GM20000 (cell line): ENCODE measurements at regions not wholly inside any gene's neighbourhood (a gene's known extent, or its start where the extent isn't known, plus 50 kb on each side); places are given as distances from the start of the nearest gene placed in this dataset.

Source experiments
- DNase-seq: peaks from one replicate; pipeline ENCODE4 v3.0.0; 2012; ENCODE audit warnings: low spot score
- CTCF ChIP-seq: IDR thresholded peaks from 2 replicates; pipeline ENCODE4 v1.5.1; 2012; ENCODE audit warnings: mild to moderate bottlenecking, control low read depth; ENCODE audit errors: extremely low read depth, missing control alignments

DNA sequence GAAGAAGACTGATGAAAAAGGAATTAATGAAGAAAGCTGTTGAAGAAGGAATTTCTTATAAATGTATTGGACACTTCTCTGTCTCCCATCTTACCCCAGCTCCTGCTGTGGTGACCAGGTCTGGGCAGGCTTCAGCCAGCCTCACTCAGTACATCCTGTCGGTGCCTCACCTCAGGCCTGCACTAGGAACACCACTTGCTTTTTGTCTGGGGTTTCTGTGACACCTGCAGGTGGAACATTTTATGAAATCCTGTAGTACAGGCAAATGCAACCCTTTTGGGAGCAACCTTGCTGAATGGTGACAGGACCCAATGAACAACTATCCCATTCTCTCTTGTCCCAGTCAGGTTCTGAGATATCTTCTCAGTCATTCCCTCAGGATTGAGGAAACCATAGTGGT, 129.7 kb downstream of the PRDM13 start:
- peak; percentile 6 for DNase-seq
- no peak for TF ChIP-seq CTCF

DNA sequence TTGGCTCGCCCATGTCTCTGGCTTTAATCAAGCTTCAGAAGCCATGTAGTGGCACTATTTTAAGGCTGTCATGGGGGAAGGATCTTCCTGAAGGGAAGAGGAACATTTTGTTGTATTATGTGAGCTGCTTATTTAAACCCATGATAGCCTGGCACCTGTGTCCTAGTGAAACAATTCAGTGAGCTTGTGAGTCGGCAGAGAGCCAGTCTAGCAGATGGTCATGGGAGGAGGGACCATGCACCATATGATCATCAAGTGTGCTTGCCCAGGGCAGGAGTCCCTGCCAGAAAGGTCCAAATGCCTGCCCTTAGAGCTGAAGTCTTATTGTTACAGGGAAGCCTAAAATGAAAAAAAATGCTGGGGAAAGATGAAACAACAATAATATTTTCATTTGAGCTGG, 132.9 kb downstream of the PRDM13 start:
- no peak for DNase-seq
- no peak for TF ChIP-seq CTCF

- DNase-seq, result no peak
- TF ChIP-seq CTCF, result no peak
Observed at GRCh38 chr6:99741092-99741491, 134.5 kb downstream of the PRDM13 start.

- no peak for DNase-seq
- no peak for TF ChIP-seq CTCF
Observed at GRCh38 chr6:99743647-99744046, 137.0 kb downstream of the PRDM13 start.

GRCh38 chr6:99745651-99746050, 139.0 kb downstream of the PRDM13 start:
- TF ChIP-seq CTCF, result no peak
- DNase-seq, result no peak

DNA sequence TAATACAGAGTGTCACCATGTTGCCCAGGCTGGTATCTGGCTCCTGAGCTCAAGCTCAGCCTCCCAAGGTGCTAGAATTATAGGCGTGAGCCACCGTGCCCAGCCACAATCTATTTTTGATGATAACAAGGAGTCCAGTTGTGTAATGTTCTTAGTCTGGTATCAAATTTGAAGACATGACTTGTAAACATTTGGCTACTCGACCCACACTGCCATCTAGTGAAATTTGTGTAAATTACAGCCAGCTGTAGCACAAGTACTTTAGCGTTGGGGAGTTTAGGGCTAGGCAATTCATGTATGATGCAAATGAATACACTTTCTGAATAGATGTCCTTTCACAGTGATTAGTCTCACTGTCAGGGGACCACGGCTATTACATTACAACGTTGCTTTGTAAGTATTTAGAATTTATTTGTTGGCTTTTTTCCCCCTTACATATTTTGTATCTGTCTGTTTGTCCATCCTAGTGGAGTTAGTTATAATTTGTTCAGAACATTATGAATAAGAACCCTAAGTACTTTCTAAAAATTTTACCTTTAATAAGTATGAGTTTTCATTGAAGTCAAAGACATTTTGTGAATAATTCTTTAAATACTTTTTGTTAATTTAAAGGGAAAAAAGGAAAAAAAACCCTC, 139.7 kb downstream of the PRDM13 start:
- DNase-seq, result peak; percentile 50
- peak; percentile 43 for TF ChIP-seq CTCF

DNA sequence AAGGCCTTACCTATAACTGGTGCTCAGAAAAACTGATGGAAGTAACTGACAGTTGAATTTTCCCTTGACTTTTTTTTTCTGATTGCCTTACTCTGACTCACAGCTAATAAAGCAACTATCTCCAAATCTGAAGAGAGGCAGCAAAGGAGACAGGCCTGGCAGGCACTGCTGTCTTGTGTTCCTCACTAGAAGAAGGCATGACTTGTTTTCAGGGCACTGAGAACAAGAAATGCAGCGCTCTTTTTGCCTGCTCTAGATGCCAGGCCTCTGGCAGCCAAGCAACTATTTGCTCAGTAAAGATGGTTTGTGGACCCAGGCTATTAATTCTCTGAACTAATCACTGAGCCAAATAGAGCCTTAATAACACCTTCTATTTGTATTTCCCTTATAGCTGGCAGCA, 155.1 kb downstream of the PRDM13 start:
- TF ChIP-seq CTCF, result no peak
- no peak for DNase-seq
